ENCODE measurements at regions not wholly inside any gene's neighbourhood (a gene's known extent, or its start where the extent isn't known, plus 50 kb on each side); places are given as distances from the start of the nearest gene placed in this dataset.

DNA sequence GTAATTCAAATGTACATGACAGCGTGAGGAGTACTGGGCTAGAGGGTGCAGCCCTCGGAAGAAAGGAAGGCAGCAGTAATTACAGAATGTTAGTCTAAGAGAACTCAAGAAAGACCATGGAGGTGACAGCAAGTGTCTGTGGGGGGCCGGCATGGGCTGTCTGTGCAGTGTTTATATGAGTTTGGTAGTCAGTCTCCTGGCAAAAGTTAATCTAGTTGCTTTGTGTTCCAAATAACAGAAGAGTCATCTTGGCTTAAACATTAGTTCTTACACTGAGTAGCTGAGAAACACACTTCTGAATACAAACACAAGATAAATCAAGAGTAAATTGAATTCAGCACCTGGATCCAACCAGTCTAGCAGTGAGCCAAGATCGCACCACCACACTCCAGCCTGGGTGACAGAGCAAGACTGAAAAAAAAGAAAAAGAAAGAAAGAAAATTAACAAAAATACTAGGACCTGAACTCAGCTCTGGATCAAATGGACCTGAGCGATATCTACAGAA, 189.3 kb upstream of the COX10 start:
- POLR2A ChIA-PET (ENCODE audit: partially characterized antibody) = no interaction called here
- no peak overlapping the region for H3K4ac ChIP-seq (replicated peaks; ENCODE audit: insufficient read length, low read depth, low read length)
- H3K9me3 ChIP-seq (ENCODE audit: insufficient read depth in 2 of 2, low read depth in 1 of 2, low read length in 1 of 2) = no peaks in the 10 kb centered on the region
- 92% methylated on average over 5 of the region's 5 CpGs; no CpG with 5 or more reads in 1 of the 2 experiments for WGBS, 2 experiments (ENCODE audit: extremely low coverage in 1 of 2, insufficient coverage in 1 of 2, insufficient read length in 1 of 2, insufficient replicate concordance in 2 of 2, low coverage in 1 of 2, low lambda C conversion rate in 2 of 2, missing lambda C conversion rate in 1 of 2)
- no peak overlapping the region for H3K18ac ChIP-seq (ENCODE audit: extremely low read depth, low read length)
- H3K79me1 ChIP-seq (ENCODE audit: low read depth, low read length) = no peaks in the 10 kb centered on the region
- H2BK12ac ChIP-seq (ENCODE audit: low read depth, low read length) = no peak overlapping the region
- no peaks in the 10 kb centered on the region for H3K79me2 ChIP-seq (ENCODE audit: control insufficient read depth in 1 of 2, insufficient read depth in 2 of 2, low read length in 2 of 2)
- H3K4me2 ChIP-seq (ENCODE audit: insufficient read depth in 1 of 2, low read depth in 2 of 2, low read length in 2 of 2) = no peak overlapping the region
- H3K4me1 ChIP-seq (replicated peaks in 1 of 4; ENCODE audit: control insufficient read depth in 3 of 4, insufficient read depth in 4 of 4, low read length in 3 of 4) = no peaks in the 10 kb centered on the region
- H2BK15ac ChIP-seq (ENCODE audit: low read length) = no peak overlapping the region
- no peak overlapping the region for H4K91ac ChIP-seq (replicated peaks; ENCODE audit: insufficient read length, low read length)
- no peak overlapping the region for H3K9ac ChIP-seq (replicated peaks in 1 of 4; ENCODE audit: extremely low read depth in 1 of 4, low read depth in 3 of 4, low read length in 3 of 4)
- no peaks in the 10 kb centered on the region for H3K23me2 ChIP-seq (ENCODE audit: low read depth, low read length)
- H3K4me3 ChIP-seq (ENCODE audit: extremely low read depth in 1 of 4, insufficient read depth in 2 of 4, low read depth in 3 of 4, low read length in 4 of 4) = no peak overlapping the region
- no peak overlapping the region for H3K27ac ChIP-seq (ENCODE audit: low read depth, low read length)
- H2AFZ ChIP-seq (ENCODE audit: low read length) = no peak overlapping the region
- no peak overlapping the region for H2BK120ac ChIP-seq (replicated peaks; ENCODE audit: low read depth, low read length)
- no peaks in the 10 kb centered on the region for H4K20me1 ChIP-seq (replicated peaks in 1 of 2; ENCODE audit: control insufficient read depth in 1 of 2, insufficient read depth in 2 of 2, low read length in 2 of 2)
- H2BK20ac ChIP-seq (ENCODE audit: low read length) = no peak overlapping the region
- H2BK5ac ChIP-seq (ENCODE audit: low read depth, low read length) = no peak overlapping the region
- H3K36me3 ChIP-seq (ENCODE audit: control insufficient read depth in 2 of 4, insufficient read depth in 4 of 4, low read length in 3 of 4) = no peaks in the 10 kb centered on the region
- no peak overlapping the region for H4K5ac ChIP-seq (ENCODE audit: insufficient read length, low read depth, low read length)
- no peak for FAIRE-seq
- no peak for DNase-seq (ENCODE audit: low read depth in 1 of 2, low spot score in 2 of 2)
- H4K8ac ChIP-seq (ENCODE audit: extremely low read depth, insufficient read depth, low read length) = no peak overlapping the region
- H2AK5ac ChIP-seq (ENCODE audit: low read depth, low read length) = no peak overlapping the region
- no peaks in the 10 kb centered on the region for H3K27me3 ChIP-seq (replicated peaks in 1 of 4; ENCODE audit: control insufficient read depth in 3 of 4, extremely low read depth in 1 of 4, insufficient read depth in 3 of 4, low read length in 3 of 4)
- TF ChIP-seq SP1 (IDR thresholded peaks at IDR 0.05; ENCODE audit: low read depth, low read length) (no peak), POLR2AphosphoS5 (IDR thresholded peaks at IDR 0.05; ENCODE audit: low read depth, low read length) (no peak), GABPA (IDR thresholded peaks at IDR 0.05; ENCODE audit: borderline replicate concordance, insufficient read depth, low read length) (no peak), BACH1 (IDR thresholded peaks at IDR 0.05; ENCODE audit: low read length) (no peak), BRCA1 (IDR thresholded peaks at IDR 0.05; ENCODE audit: low read depth, low read length) (no peak), SUZ12 (IDR thresholded peaks at IDR 0.05; ENCODE audit: low read length) (no peak), MAFK (IDR thresholded peaks at IDR 0.05; ENCODE audit: low read depth, low read length) (no peak), EZH2 (IDR thresholded peaks at IDR 0.05; ENCODE audit: low read depth, low read length, severe bottlenecking) (no peak), RFX5 (IDR thresholded peaks at IDR 0.05; ENCODE audit: borderline replicate concordance, low read depth, low read length) (no peak), SRF (IDR thresholded peaks at IDR 0.05; ENCODE audit: low read depth, low read length) (no peak), POLR2A (IDR thresholded peaks at IDR 0.05; ENCODE audit: control extremely low read depth in 1 of 2, low read depth in 2 of 2, low read length in 2 of 2) (no peak), CBX8 (IDR thresholded peaks at IDR 0.05; ENCODE audit: borderline replicate concordance, low read depth, low read length) (no peak), TAF1 (IDR thresholded peaks at IDR 0.05; ENCODE audit: low read depth, low read length) (no peak), YY1 (IDR thresholded peaks at IDR 0.05; ENCODE audit: low read depth, low read length) (no peak), TBP (IDR thresholded peaks at IDR 0.05; ENCODE audit: low read depth, low read length) (no peak)
- TF ChIP-seq, protein P1, sequence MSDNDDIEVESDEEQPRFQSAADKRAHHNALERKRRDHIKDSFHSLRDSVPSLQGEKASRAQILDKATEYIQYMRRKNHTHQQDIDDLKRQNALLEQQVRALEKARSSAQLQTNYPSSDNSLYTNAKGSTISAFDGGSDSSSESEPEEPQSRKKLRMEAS (IDR thresholded peaks at IDR 0.05) = no peak
- no peak overlapping the region for H3K56ac ChIP-seq (replicated peaks; ENCODE audit: insufficient read length, low read depth, low read length)
- CTCF ChIA-PET (ENCODE audit: partially characterized antibody) = no interaction called here
- H3K23ac ChIP-seq (ENCODE audit: insufficient read length) = no peak overlapping the region
- no peak overlapping the region for H3K14ac ChIP-seq (ENCODE audit: insufficient read length)

All from H1 (cell line).